Suprapubic skin (tissue), 4 donors: ENCODE measurements at regions not wholly inside any gene's neighbourhood (a gene's known extent, or its start where the extent isn't known, plus 50 kb on each side); places are given as distances from the start of the nearest gene placed in this dataset.

Experiments used
- DNase-seq, 2 donors: peaks; one replicate each; pipeline ENCODE4 v3.0.0-alpha.2; 2019; ENCODE audit warnings: low spot score in 2 of 2
- H3K27ac ChIP-seq: fragments of 200-600 bp; sonication (generic); one replicate; pipeline ENCODE4 v1.5.1; 2019
- H3K27me3 ChIP-seq: fragments of 200-600 bp; sonication (generic); one replicate; pipeline ENCODE4 v1.5.1; 2019
- H3K36me3 ChIP-seq: fragments of 200-600 bp; sonication (generic); one replicate; pipeline ENCODE4 v1.5.1; 2019
- H3K4me1 ChIP-seq: fragments of 200-600 bp; sonication (generic); one replicate; pipeline ENCODE4 v1.5.1; 2019
- H3K4me3 ChIP-seq: fragments of 200-600 bp; sonication (generic); one replicate; pipeline ENCODE4 v1.5.1; 2019; ENCODE audit warnings: mild to moderate bottlenecking
- H3K9me3 ChIP-seq: fragments of 200-600 bp; sonication (generic); one replicate; pipeline ENCODE4 v1.5.1; 2019
- EP300 ChIP-seq: sonication (generic); formaldehyde crosslinking; IDR thresholded peaks from one replicate; pipeline ENCODE4 v1.6.1; 2017; ENCODE audit warnings: antibody characterized with exemption
- POLR2A ChIP-seq, 2 donors: fragments of 450-650 bp; IDR thresholded peaks; one replicate each; pipeline ENCODE4 v1.6.1; 2017; ENCODE audit warnings: antibody characterized with exemption in 2 of 2, mild to moderate bottlenecking in 2 of 2, moderate library complexity in 2 of 2
- POLR2AphosphoS5 ChIP-seq, 3 donors: sonication (generic); formaldehyde crosslinking; IDR thresholded peaks; one replicate each; pipeline ENCODE4 v1.6.1; 2017; ENCODE audit warnings: antibody characterized with exemption in 3 of 3
- WGBS: methylation state at CpG from one replicate; pipeline ENCODE4 v1.1.5; 2018; 5-methylcytosine and 5-hydroxymethylcytosine counted together
- TF ChIP-seq, protein P1 (sequence below), 2 donors: fragments of 200-600 bp in 1 of 2; fragments of 450-650 bp in 1 of 2; sonication (generic) in 1 of 2; IDR thresholded peaks; one replicate each; pipeline ENCODE4 v1.5.1; 2016 to 2019; ENCODE audit warnings: antibody characterized with exemption in 2 of 2, mild to moderate bottlenecking in 1 of 2, moderate library complexity in 1 of 2

DNA sequence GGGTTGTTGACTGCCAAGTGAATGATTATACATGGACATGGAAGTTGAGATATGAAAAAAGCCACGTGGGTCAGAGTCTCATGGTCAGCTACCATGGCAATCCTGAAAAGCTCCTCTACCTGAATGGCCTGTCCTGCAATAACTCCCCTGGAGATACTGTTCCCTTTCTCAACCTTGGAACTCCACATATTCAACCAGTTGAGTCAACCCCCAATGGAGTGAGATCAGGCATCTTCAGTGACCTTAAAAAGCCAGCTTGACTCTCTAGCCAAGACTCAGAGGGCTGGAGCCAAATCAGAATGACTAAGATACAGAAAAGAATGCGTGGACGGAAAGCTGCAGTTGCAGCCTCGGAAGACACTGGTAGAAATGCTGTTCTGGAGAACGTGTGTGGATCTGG, 341.3 kb downstream of the FOXA2 start:
- no peak for TF ChIP-seq POLR2A (IDR thresholded peaks at IDR 0.05)
- TF ChIP-seq, protein P1, sequence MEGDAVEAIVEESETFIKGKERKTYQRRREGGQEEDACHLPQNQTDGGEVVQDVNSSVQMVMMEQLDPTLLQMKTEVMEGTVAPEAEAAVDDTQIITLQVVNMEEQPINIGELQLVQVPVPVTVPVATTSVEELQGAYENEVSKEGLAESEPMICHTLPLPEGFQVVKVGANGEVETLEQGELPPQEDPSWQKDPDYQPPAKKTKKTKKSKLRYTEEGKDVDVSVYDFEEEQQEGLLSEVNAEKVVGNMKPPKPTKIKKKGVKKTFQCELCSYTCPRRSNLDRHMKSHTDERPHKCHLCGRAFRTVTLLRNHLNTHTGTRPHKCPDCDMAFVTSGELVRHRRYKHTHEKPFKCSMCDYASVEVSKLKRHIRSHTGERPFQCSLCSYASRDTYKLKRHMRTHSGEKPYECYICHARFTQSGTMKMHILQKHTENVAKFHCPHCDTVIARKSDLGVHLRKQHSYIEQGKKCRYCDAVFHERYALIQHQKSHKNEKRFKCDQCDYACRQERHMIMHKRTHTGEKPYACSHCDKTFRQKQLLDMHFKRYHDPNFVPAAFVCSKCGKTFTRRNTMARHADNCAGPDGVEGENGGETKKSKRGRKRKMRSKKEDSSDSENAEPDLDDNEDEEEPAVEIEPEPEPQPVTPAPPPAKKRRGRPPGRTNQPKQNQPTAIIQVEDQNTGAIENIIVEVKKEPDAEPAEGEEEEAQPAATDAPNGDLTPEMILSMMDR (IDR thresholded peaks at IDR 0.05): no peak
- TF ChIP-seq POLR2AphosphoS5 (IDR thresholded peaks at IDR 0.05): no peak
- TF ChIP-seq EP300: no peak
- Histone ChIP-seq H3K36me3 (no peaks in the 10 kb centered on the region), H3K27ac (no peak overlapping the region), H3K4me1 (no peaks in the 10 kb centered on the region), H3K4me3 (no peak overlapping the region), H3K9me3 (no peaks in the 10 kb centered on the region), H3K27me3 (no peaks in the 10 kb centered on the region)
- 73% methylated on average over 5 of the region's 5 CpGs for WGBS
- DNase-seq: no peak

DNA sequence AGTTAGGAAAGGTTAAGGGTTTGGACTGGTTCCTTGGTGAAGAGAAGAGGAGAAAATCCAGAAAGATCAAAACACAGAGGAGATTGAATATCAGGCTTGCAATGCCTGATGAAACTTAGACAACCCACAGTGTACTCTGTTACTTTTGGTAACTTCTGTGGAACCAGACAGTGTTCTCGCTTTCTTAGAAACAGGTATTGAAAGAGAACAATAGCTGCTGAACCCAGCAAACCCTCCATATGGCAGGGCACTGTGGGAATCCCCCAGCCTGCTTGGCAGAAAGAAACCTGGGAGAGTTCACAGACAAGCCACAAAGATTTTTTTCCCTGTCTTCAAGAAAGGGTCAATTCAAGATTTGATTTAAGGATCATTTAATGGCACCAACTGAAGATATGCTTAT, 342.8 kb downstream of the FOXA2 start:
- no peak for DNase-seq
- no peak overlapping the region for H3K4me3 ChIP-seq
- no peaks in the 10 kb centered on the region for H3K27me3 ChIP-seq
- no peaks in the 10 kb centered on the region for H3K36me3 ChIP-seq
- 89% methylated on average over 1 of the region's 1 CpG for WGBS
- no peak overlapping the region for H3K27ac ChIP-seq
- no peaks in the 10 kb centered on the region for H3K4me1 ChIP-seq
- no peaks in the 10 kb centered on the region for H3K9me3 ChIP-seq
- TF ChIP-seq POLR2AphosphoS5 (IDR thresholded peaks at IDR 0.05): no peak
- no peak for TF ChIP-seq POLR2A (IDR thresholded peaks at IDR 0.05)
- TF ChIP-seq EP300: no peak
- TF ChIP-seq, protein P1 (IDR thresholded peaks at IDR 0.05): no peak

DNA sequence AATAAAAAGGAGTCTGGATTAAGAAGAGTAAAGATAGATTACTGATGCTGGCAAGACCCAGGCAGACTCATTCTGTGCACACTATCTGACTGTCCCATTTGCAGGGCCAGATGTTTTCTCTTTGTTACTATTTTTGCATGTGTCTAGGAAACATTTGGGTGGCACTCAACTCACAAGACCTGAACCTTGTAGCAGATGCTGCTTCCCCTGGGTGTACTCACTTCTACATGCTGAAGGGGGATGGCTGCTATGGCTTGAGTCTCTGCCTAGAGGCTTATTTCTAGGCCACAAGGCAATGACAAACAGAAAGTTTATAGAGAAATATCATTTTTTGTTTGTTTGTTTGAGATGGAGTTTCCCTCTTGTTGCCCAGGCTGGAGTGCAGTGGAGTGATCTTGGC, 351.4 kb downstream of the FOXA2 start:
- DNase-seq: no peak
- no peak overlapping the region for H3K4me3 ChIP-seq
- H3K9me3 ChIP-seq: no peaks in the 10 kb centered on the region
- H3K4me1 ChIP-seq: no peaks in the 10 kb centered on the region
- no peaks in the 10 kb centered on the region for H3K36me3 ChIP-seq
- no peaks in the 10 kb centered on the region for H3K27me3 ChIP-seq
- TF ChIP-seq POLR2AphosphoS5 (IDR thresholded peaks at IDR 0.05) (no peak), POLR2A (IDR thresholded peaks at IDR 0.05) (no peak), EP300 (no peak)
- TF ChIP-seq, protein P1 (IDR thresholded peaks at IDR 0.05): no peak
- no peak overlapping the region for H3K27ac ChIP-seq

DNA sequence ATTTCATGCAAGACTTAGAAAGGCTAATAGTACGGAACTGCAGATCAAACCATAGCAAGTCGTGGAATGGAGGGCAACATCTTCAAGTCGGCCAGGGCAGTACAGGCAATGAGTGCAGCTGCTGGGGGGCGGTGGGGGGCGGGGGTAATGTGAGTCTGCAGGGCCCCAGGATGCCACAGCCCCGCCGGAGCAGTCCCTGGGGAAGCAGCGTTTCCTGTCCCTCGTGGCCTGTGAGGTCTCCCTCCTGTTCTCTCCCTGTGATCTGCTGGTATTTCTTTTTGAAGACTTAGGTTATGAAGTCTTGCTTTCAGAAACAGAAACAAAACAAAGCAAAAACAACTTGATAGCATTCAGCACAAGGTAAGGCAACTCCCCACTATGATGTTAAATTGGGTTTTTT, 351.9 kb downstream of the FOXA2 start:
- TF ChIP-seq EP300 (no peak), POLR2A (IDR thresholded peaks at IDR 0.05) (no peak), POLR2AphosphoS5 (IDR thresholded peaks at IDR 0.05) (no peak)
- TF ChIP-seq, protein P1 (IDR thresholded peaks at IDR 0.05): no peak
- Histone ChIP-seq H3K4me1 (no peaks in the 10 kb centered on the region), H3K27ac (no peak overlapping the region), H3K4me3 (no peak overlapping the region), H3K9me3 (no peaks in the 10 kb centered on the region), H3K36me3 (no peaks in the 10 kb centered on the region), H3K27me3 (no peaks in the 10 kb centered on the region)
- 60% methylated on average over 9 of the region's 9 CpGs for WGBS
- DNase-seq: no peak

DNA sequence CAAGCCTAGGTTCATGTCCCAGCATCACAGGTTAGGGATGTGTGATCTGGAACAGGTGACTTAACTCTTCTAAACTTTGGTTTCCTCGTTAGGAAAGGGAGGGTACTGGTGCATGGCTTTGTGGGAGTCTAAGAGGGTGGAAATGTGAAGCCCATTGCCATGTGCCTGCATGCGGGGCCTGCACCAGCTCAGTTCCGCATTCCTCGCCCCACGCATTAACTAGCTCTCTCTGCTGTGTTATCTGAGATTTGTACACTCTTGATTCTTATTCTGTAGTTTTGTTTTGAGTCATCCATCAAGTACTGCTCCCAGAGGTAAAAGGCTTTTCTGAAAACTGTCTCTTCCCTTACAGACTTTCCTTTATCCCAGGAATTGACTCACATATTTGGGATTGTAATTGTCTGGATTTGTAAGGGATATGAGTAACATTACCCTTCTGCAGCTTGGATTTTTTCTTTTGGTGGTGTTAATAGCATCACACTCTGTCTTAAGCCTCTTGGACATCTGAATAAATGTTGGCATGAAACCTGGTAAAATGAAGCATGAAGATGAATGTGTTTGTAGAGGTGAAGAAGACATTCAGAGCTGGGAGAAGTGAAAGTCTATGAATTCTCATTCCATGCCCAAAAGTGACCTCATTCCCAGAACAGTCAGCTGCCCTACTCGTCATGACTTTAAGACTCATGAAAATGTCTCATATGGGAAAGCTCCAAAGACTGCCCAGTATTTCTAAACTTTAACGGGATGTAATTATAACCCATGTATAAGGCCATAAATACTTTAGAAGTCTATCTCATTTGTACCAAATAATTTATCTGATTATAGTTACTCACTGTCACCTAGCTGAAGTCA, 357.3 kb downstream of the FOXA2 start:
- WGBS: 71% methylated on average over 7 of the region's 7 CpGs
- no peaks in the 10 kb centered on the region for H3K27me3 ChIP-seq
- no peaks in the 10 kb centered on the region for H3K4me1 ChIP-seq
- H3K9me3 ChIP-seq: no peaks in the 10 kb centered on the region
- H3K27ac ChIP-seq: no peak overlapping the region
- H3K36me3 ChIP-seq: no peaks in the 10 kb centered on the region
- H3K4me3 ChIP-seq: no peak overlapping the region
- no peak for DNase-seq
- no peak for TF ChIP-seq EP300
- TF ChIP-seq, protein P1 (IDR thresholded peaks at IDR 0.05): no peak
- TF ChIP-seq POLR2A (IDR thresholded peaks at IDR 0.05): no peak
- TF ChIP-seq POLR2AphosphoS5 (IDR thresholded peaks at IDR 0.05): no peak
